ENCODE measurements at regions not wholly inside any gene's neighbourhood (a gene's known extent, or its start where the extent isn't known, plus 50 kb on each side); places are given as distances from the start of the nearest gene placed in this dataset.
A peak's percentile ranks its signal among the peaks of the same experiment; 100 is the strongest.

GRCh38 chr5:77157732-77158532 is 52.5 kb upstream of the PDE8B start:
- DNase-seq, result no peak

GRCh38 chr5:77156379-77156778 is 54.1 kb upstream of the PDE8B start:
- DNase-seq, result no peak

- DNase-seq, result no peak
Observed at GRCh38 chr5:77155179-77155785, 55.2 kb upstream of the PDE8B start.

GRCh38 chr5:77152441-77152840 is 58.0 kb upstream of the PDE8B start:
- DNase-seq, result no peak

GRCh38 chr5:77151501-77151900 is 59.0 kb upstream of the PDE8B start:
- DNase-seq, result no peak

- DNase-seq, result no peak
Observed at GRCh38 chr5:77146896-77147295, 59.8 kb upstream of the ZBED3 start.

- DNase-seq, result no peak
Observed at GRCh38 chr5:77145666-77146065, 58.6 kb upstream of the ZBED3 start.

GRCh38 chr5:77144837-77145139 is 57.7 kb upstream of the ZBED3 start:
- DNase-seq, result no peak

- DNase-seq, result peak; percentile 70
Observed at GRCh38 chr5:77143998-77144836, 57.1 kb upstream of the ZBED3 start.

GRCh38 chr5:77140350-77140749 is 53.3 kb upstream of the ZBED3 start:
- no peak for DNase-seq

- no peak for DNase-seq
Observed at GRCh38 chr5:77139001-77139400, 51.9 kb upstream of the ZBED3 start.

Measured in right forelimb (tissue), 1 donor.